NCI-H1436 treated with DMSO at 0.1 percent for 48 hours (cell line): ENCODE measurements at regions not wholly inside any gene's neighbourhood (a gene's known extent, or its start where the extent isn't known, plus 50 kb on each side); places are given as distances from the start of the nearest gene placed in this dataset.
"Not testable (repeated sequence)": the region's sequence is repeated elsewhere in the genome, so short reads cannot be mapped to it uniquely, and the experiment has no call there.

Experiments used
- DNase-seq: peaks from one replicate; lab custom pipeline; 2025; lab: John Stamatoyannopoulos, UW

DNA sequence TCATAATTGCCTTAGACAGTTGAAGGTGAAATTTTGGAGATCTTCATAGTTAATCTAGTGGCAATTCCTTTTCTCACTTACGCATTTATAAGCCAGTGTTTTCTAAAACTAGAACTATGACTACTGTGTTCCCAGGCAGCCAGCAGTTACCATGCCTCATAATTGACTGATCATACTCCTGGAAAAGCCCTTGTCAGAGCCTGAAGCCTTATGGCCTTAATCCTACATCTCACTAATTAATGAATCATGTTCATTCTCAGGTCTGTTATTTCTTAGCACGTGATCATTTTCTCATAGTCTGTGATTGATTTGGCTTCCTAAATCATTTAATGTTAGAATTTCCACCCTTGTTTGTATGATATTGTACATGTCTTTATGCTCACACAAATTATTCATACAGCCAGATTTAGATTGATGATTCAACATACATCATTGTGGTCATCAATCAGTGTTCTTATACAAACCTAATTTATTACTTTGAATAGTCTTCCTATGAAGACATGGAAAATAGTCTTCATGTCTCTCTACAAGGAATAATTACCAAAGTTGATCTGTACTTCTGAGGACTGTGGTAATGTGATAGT, 132.6 kb upstream of the ASCC3 start:
- DNase-seq, result no peak

DNA sequence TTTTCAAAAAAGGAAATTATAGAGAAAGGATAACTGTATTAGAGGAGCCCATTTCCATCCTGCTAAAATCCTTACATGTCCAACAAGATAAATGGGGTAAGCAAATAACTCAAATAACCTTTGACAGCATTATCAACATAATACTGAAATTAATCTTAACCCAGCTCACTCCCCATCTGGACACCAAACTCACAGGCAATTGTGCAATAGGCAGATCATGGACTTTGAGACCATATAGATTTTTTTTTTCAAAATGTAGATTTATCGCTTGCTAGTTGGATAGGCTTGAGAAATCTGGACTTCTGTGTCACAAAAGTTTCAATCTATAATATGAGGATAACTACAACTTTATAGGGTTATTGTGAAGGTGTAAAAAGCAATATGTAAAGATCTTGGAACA, 134.4 kb upstream of the ASCC3 start:
- no peak for DNase-seq

DNA sequence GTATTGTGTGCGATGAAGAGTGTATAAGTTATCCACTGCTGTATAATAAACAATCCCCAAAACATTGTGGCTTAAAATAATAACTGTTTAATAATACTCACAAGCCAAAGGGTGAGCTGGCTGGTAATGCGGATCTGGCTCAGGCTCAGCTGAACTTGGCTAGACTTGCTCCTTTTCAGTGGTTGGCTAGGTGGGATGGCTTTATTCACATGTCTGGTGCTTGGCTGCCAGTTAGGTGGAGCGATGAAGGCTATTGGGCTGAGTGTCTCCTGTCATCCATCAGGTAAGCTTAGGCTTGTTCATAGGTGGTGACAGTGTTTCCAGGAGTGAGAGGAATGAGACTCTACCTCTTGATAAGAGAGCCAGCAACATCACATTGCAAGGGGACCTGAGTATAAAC, 135.0 kb upstream of the ASCC3 start:
- no peak for DNase-seq

DNA sequence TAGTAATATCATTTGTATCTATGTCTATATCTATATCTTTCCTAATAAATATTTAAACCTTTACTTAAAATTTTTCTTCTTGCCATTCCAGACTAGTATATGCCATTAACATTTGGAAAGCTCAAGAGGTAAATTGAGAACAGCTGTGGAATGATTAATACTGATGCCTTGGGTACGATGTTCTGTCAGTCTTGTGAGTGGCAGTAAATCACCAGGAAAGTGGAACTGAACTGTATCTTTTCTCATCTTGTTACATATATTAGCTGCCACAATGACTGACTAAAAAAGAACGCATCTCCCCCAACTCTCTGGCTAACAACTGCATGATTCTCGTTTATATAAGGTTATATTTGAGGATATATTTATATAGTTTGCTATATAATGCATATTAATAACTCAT, 137.0 kb upstream of the ASCC3 start:
- no peak for DNase-seq

- DNase-seq, result no peak
These were observed 140.4 kb upstream of the ASCC3 start for GRCh38 chr6:101021504-101021903.

GRCh38 chr6:101042966-101043365, 161.8 kb upstream of the ASCC3 start:
- DNase-seq, result no peak

GRCh38 chr6:101058296-101058695, 177.2 kb upstream of the ASCC3 start:
- DNase-seq, result no peak

- DNase-seq, result no peak
These were observed 185.4 kb upstream of the ASCC3 start for GRCh38 chr6:101066481-101066880.

DNA sequence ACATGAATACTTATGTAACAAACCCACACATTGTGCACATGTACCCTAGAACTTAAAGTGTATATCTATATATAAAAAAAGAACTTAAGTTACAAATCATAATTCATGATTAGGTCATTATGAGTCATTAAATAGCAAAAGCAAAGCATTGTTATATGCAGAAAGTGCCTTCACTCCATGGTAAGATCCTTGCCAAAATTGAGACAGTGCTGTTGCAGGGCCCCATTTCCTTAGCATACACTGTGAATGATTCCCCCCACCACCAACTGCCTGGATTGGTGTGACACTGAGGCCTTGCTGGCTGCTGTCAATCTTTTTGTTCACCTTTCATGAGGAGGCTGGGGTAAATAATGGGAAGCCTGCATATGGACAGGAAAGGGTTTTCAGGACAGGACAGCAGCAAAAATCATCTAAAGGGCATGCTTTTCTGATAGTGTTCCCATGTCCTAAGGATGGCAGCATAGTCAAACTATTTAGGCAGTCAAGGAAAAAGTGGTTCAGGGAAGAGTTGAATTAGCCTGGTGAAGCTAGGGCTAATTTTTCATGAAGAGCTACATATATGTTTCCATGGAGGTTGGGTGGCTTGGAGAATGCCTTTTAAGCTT, 188.2 kb upstream of the ASCC3 start:
- DNase-seq, result no peak

DNA sequence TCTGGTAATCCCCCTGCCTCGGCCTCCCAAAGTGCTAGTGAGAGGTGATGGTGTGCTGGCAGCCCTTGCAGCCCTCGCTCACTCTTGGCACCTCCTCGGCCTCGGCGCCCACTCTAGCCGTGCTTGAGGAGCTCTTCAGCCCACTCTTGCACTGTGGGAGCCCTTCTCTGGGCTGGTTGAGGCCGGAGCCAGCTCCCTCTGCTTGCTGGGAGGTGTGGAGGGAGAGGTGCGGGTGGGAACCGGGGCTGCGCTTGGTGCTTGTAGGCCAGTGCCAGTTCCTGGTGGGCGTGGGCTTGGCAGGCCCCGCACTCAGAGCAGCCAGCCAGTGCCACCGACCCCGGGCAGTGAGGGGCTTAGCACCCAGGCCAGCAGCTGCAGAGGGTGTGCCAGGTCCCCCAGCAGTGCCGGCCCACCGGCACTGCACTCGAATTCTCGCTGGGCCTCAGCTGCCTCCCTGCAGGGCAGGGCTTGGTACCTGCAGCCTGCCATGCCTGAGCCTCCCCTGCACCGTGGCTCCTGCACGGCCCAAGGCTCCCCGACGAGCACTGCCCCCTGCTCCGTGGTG, 189.0 kb upstream of the ASCC3 start:
- DNase-seq, result no peak

GRCh38 chr6:101077344-101077743, 196.2 kb upstream of the ASCC3 start:
- DNase-seq, result no peak

DNA sequence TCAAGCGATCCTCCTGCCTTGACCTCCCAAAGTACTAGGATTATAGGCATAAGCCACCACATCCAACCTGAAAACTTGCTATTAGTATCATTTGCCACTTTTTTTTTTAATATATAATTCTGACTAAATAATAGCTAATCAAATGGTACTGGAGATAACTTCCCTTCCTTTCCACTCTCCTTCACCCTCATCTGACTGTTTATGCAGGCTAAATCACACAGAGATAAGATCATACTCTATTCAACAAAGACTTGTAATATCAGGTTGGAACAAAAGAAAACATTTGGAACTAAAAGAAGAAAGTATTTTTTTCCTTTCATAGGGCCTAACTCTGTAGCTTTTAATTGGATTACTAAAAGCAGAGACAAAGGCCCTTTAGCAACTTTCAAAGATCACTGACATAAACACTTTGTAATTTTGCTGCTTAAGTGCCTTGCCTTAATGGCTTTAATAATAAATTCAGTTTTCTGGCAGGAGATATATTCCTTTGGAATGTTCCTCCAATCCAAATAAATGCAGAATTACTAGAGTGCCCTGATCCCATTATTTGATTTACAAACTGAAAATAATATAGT, 198.7 kb upstream of the ASCC3 start:
- DNase-seq, result no peak

DNA sequence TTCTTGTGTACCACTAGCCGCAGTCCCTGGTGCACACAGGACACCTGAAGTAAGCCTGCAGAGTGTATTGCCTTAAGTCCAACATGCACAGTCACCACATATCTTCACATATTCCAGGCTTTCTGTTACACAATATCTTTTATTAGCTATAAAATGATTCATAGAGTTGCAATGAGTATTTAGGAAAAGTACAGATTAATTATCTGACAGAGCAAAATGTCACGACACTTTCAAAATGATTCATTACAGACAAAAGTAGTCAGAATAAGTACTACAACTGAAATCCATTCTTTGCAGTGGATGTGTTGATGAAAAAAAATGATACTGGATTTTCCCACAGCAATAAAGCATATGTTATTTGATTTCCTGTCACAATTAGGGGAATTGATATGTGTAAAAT, 199.5 kb upstream of the ASCC3 start:
- no peak for DNase-seq

DNA sequence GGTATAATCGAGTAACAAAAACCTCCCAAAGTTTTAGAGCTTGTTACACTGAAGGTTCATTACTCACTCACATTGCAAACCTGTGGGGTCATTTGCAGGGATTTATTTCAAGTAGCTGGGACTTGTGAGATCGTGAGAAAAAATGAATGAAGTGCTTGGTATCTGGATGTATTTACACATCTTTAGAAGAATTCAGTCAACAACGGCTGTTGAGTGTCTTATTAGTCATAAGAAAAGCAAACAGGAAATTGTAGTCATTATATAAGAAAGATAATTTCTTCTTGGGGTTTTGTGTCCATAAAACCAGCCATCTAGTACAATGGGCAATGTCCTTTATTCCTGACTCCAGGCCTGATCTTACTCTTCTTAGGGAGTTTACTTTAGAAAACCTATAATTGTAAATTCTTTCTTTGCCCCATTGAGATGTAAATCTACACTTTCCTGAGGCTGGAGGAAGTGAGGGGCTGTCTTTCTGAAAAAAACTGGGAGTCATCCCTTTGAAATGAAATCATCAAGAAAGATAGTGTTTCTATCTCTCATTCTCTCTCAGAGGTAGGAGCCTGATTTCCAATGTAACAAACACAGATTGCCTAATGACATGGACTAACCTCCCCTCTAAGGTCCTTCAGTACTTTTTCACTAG, 202.5 kb upstream of the ASCC3 start:
- DNase-seq, result no peak

GRCh38 chr6:101085327-101085726, 204.2 kb upstream of the ASCC3 start:
- no peak for DNase-seq

DNA sequence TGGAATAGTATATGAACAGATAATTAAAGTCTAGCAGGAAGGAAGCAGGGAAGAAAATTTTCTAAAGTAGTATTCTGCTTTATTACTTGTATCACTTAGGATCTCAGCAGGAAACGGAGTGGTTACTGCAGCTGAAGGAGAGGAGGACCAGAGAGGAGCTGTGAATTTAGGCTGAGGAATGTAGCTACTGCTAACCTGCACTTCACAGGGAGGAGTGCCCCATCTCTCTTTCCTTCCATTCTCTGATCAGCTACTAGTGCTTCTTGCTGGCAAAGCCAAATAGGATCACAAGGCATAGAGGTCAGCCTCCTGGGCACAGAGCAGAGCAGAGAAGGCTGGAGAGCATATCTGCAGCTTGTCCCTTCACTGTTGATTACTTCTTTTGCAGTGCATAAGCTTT, 205.3 kb upstream of the ASCC3 start:
- DNase-seq, result no peak

GRCh38 chr6:101088594-101088993, 207.5 kb upstream of the ASCC3 start:
- no peak for DNase-seq

DNA sequence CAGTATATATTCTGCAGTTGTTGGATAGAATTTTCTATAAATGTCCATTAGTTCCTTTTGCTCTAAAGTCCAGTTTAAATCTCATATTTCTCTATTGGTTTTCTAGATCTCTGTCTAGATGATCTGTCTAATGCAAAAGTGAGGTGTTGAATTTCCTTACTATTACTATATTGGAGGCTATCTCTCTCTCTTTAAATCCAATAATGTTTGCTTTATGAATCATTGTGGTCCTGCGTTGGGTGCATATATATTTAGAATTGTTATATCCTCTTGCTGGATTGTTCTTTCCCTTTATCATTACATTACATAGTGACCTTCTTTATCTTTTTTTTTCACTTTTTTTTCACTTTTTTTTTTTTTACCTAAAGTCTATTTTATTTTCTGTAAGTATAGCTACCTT, 208.5 kb upstream of the ASCC3 start:
- DNase-seq, result no peak

GRCh38 chr6:101090281-101090680, 209.2 kb upstream of the ASCC3 start:
- DNase-seq, result no peak

GRCh38 chr6:101098605-101099004, 217.5 kb upstream of the ASCC3 start:
- DNase-seq, result not testable (repeated sequence)

GRCh38 chr6:101102702-101103101, 221.6 kb upstream of the ASCC3 start:
- no peak for DNase-seq

- DNase-seq, result no peak
These were observed 227.2 kb upstream of the ASCC3 start for GRCh38 chr6:101108286-101108685.

- no peak for DNase-seq
These were observed 229.7 kb upstream of the ASCC3 start for GRCh38 chr6:101110814-101111213.
